Activated naive CD4-positive, alpha-beta T cell treated with anti-CD3 and anti-CD28 coated beads, Interleukin-2, amount 50 U/mL, for 72 hours (primary cell): ENCODE measurements at regions not wholly inside any gene's neighbourhood (a gene's known extent, or its start where the extent isn't known, plus 50 kb on each side); places are given as distances from the start of the nearest gene placed in this dataset.

ENCODE experiments used
- ATAC-seq, 2 donors: fragments of 150-1000 bp; cut with Tn5 transposase; 2 replicates each; pipeline ENCODE4 v1.10.0; 2021; ENCODE audit warnings: mild to moderate bottlenecking in 2 of 2, moderate library complexity in 2 of 2
- DNase-seq, 2 donors: peaks; one replicate each; pipeline ENCODE4 v3.0.0; 2021 to 2022; ENCODE audit warnings: low spot score in 2 of 2
- H3K27ac Mint-ChIP-seq, 2 donors: one replicate each; pipeline ENCODE4 v1.8.0; 2022; ENCODE audit warnings: mild to moderate bottlenecking in 2 of 2, mixed read lengths in 2 of 2
- H3K36me3 Mint-ChIP-seq, 2 donors: one replicate each; pipeline ENCODE4 v1.8.0; 2022; ENCODE audit warnings: mixed read lengths in 2 of 2
- H3K9me3 Mint-ChIP-seq, 2 donors: one replicate each; pipeline ENCODE4 v1.8.0; 2022; ENCODE audit warnings: mixed read lengths in 2 of 2

DNA sequence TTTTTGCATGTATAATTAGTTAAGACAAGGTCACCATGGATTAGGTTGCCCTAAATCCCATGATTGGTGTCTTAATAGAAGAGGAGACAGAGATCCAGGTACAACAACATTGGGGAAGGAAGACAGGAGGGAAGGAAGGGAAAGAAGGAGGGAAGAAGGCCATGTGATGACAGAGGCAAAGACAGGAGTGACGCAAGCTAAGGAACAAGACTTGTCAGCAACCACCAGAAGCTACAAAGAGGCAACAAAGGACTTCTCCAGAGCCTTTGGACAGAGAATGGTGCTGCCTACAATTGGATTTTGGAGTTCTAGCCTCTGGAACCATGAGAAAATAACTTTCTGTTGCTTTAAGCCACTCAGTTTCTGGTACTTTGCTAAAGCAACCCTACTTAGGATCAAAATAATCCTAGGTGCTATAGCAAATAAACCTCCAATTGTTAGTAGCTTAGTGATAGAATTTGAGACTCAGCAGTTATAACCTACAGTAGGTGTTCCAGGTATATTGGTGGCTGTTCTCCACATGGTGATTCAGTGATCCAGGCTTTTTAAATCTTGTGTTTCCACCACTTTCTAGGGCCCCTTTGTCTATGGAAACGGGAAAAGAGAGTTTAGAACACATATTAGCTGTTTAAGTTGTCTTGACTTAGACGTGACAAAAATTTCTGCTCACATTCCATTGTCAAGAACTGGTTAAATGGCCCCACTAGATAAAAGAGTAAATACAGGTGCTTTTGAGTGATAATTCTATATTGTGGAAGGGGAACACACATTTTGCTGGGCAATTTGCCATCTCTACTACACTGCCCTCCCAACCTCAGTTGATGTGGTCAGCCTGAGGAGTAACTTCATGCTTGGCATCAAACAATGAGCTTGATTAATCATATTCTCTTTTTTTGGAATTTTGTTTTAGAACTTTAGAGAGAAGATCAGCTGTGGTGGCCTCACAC lies 70.5 kb upstream of the SP4 start:
- H3K36me3 Mint-ChIP-seq, result peaks cover 0 to 9% of the 10 kb centered on the region in 2 donors
- DNase-seq (no peak), ATAC-seq (no peak)
- no peak overlapping the region for H3K27ac Mint-ChIP-seq
- H3K9me3 Mint-ChIP-seq, result peaks cover 3 to 9% of the 10 kb centered on the region in 2 donors

DNA sequence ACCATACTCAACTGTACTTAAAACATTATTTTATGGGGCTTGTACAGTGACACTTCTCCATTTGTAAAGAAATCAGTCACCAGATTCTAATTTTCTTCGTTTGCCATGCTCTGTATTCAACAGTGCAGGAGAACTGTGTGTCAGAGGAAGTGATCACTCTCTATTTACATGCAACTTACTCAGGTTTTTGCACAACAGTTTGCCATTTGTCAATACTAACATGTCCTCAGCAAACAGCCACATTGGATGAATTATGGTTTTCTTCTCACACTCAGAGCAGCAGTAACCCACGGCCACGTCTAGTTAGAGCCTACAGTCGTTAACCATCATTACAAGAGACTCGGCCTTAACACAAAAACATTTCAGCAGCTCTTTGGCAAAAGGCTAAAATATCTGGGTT lies 69.2 kb upstream of the SP4 start:
- no peak for DNase-seq
- H3K27ac Mint-ChIP-seq, result no peak overlapping the region
- no peak for ATAC-seq
- H3K36me3 Mint-ChIP-seq, result peaks cover 0 to 9% of the 10 kb centered on the region in 2 donors
- H3K9me3 Mint-ChIP-seq, result peaks cover 3 to 9% of the 10 kb centered on the region in 2 donors

DNA sequence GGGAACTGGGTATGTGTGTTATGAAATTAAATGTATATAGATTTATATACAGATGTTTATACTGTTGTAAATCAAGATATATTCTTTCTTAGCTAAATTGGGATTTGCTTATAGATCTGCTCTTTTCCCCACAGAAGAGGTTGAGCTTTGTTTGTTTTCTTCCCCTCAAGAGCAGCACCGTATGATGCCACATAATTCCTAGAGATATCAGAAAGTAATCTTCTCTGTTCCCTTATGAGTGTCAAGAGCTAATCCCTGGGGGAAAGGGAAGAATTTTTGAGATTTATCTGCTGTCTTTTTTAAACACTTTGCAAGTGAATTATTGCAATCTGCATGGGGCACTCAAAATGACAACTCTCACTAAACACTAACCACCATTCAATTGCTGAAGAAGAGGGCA lies 68.7 kb upstream of the SP4 start:
- Mint-ChIP-seq H3K36me3 (peaks cover 0 to 7% of the 10 kb centered on the region in 2 donors), H3K27ac (no peak overlapping the region), H3K9me3 (peaks cover 3 to 9% of the 10 kb centered on the region in 2 donors)
- ATAC-seq (no peak), DNase-seq (no peak)

GRCh38 chr7:21361413-21362125 lies 66.3 kb upstream of the SP4 start:
- Mint-ChIP-seq H3K27ac (no peak overlapping the region), H3K36me3 (peaks cover 0 to 4% of the 10 kb centered on the region in 2 donors), H3K9me3 (peaks cover 3 to 13% of the 10 kb centered on the region in 2 donors)
- ATAC-seq (no peak), DNase-seq (no peak)

- peak; percentile 82 to 91 for ATAC-seq
- no peak for DNase-seq
- H3K27ac Mint-ChIP-seq, result peak overlapping the region in 1 of 2 donors; percentile 62
- peaks cover 0 to 4% of the 10 kb centered on the region in 2 donors for H3K36me3 Mint-ChIP-seq
- peaks cover 0 to 8% of the 10 kb centered on the region in 2 donors for H3K9me3 Mint-ChIP-seq
Measured at GRCh38 chr7:21364801-21365271, 63.0 kb upstream of the SP4 start.

- H3K27ac Mint-ChIP-seq, result no peak overlapping the region
- ATAC-seq (no peak), DNase-seq (no peak)
- peaks cover 0 to 4% of the 10 kb centered on the region in 2 donors for H3K36me3 Mint-ChIP-seq
- H3K9me3 Mint-ChIP-seq, result peaks cover 0 to 8% of the 10 kb centered on the region in 2 donors
Measured at GRCh38 chr7:21365866-21366624, 61.8 kb upstream of the SP4 start.

DNA sequence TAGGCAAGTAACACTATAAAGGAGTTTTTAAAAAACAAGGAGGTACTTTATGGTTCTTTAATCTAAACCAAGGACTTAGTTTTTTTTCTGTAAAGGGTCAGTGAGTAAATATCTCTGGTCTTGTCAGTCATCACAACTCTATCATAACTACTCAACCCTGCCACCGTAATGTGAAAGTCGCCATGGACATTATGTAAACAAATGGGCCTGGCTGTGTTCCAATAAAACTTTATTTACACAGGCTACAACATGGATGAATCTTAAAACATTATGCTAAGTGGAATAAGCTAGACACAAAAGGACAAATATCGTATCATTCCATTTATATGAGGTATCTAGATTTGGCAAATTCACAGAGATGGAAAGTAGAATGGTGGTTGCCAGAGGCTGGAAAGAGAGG lies 60.8 kb upstream of the SP4 start:
- Mint-ChIP-seq H3K9me3 (peaks cover 0 to 4% of the 10 kb centered on the region in 2 donors), H3K27ac (no peak overlapping the region), H3K36me3 (no peaks in the 10 kb centered on the region)
- no peak for ATAC-seq
- DNase-seq, result no peak

GRCh38 chr7:21367537-21367936 lies 60.3 kb upstream of the SP4 start:
- no peaks in the 10 kb centered on the region for H3K36me3 Mint-ChIP-seq
- ATAC-seq, result no peak
- peaks cover 0 to 4% of the 10 kb centered on the region in 2 donors for H3K9me3 Mint-ChIP-seq
- H3K27ac Mint-ChIP-seq, result no peak overlapping the region
- no peak for DNase-seq

GRCh38 chr7:21368317-21368716 lies 59.6 kb upstream of the SP4 start:
- H3K36me3 Mint-ChIP-seq, result no peaks in the 10 kb centered on the region
- no peak for ATAC-seq
- peaks cover 0 to 4% of the 10 kb centered on the region in 2 donors for H3K9me3 Mint-ChIP-seq
- no peak for DNase-seq
- no peak overlapping the region for H3K27ac Mint-ChIP-seq

DNA sequence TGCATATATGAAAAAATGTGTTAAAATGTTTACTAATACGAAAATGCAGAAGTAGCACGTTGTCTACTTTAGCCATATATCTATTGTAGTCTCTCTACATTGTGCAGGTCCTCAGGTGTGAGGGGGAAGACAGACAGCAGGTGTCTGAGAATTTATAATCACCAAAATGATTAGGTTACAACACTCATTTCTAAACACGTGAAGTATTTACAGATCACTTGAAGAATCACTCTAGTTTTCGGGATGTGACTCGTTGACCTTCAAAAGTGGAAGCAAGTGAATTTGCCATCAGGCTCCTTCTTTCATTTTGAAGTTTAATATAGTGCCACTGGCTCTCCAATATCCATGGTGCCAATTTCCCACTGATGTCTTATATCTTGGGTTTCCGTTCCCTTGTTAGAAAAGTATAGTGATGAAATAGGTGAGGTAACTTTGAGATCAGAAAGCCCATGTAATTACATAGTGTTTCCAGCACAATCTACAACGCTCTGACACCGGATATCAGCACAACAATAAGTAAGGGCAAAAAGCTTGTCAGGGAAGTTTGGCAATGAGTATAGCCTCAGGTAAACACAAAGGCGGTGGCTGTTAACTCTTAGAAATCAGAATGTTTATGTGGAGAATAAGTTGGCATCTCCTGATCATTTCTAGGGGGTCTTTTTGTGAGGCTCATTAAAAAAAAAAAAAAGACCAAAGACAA lies 57.5 kb upstream of the SP4 start:
- DNase-seq (no peak), ATAC-seq (peak; percentile 50 to 56)
- no peaks in the 10 kb centered on the region for H3K36me3 Mint-ChIP-seq
- H3K9me3 Mint-ChIP-seq, result no peaks in the 10 kb centered on the region
- H3K27ac Mint-ChIP-seq, result no peak overlapping the region

DNA sequence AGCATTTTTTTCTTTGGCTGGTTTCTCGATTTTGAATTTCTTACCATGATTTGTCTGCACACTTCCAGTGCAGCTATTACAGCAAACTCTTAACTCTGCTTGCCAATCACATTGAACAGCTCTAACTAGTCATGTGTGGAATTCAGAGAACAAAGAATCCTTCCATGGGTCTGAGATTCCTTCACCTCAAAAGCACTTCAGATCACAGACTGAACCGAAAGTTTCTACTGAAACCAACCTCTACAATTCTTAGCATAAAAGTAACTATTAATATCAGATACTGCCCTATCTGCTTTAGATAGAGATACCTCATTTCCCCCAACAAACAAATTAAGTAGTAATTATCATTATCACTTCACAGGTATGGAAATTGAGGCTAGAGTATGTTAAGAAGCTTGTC lies 56.5 kb upstream of the SP4 start:
- no peaks in the 10 kb centered on the region for H3K9me3 Mint-ChIP-seq
- H3K27ac Mint-ChIP-seq, result no peak overlapping the region
- H3K36me3 Mint-ChIP-seq, result no peaks in the 10 kb centered on the region
- ATAC-seq (no peak), DNase-seq (no peak)

- peaks cover 13 to 14% of the 10 kb centered on the region in 2 donors for H3K9me3 Mint-ChIP-seq
- no peak overlapping the region for H3K27ac Mint-ChIP-seq
- peaks cover 9 to 13% of the 10 kb centered on the region in 2 donors for H3K36me3 Mint-ChIP-seq
- no peak for ATAC-seq
- DNase-seq, result no peak
Measured at GRCh38 chr7:21373031-21373430, 54.9 kb upstream of the SP4 start.

DNA sequence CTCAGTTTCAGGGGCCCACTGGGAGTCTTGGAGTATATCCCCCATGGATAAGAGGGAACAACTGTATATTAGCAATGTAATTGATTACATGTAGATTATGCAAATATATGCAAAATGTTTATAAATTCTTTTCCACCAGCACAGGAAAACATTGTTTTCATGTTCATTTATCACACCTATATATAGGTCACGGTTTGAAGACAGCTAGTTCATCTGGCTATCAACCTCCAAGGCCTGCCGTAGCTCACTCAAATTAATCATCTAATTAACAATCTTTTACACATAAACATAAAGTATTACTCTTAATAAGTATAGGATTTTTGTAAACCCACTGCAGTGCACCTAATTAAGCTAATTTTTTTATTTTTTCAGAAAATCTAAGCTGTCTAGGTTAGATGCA lies 53.7 kb upstream of the SP4 start:
- DNase-seq, result no peak
- H3K27ac Mint-ChIP-seq, result no peak overlapping the region

DNA sequence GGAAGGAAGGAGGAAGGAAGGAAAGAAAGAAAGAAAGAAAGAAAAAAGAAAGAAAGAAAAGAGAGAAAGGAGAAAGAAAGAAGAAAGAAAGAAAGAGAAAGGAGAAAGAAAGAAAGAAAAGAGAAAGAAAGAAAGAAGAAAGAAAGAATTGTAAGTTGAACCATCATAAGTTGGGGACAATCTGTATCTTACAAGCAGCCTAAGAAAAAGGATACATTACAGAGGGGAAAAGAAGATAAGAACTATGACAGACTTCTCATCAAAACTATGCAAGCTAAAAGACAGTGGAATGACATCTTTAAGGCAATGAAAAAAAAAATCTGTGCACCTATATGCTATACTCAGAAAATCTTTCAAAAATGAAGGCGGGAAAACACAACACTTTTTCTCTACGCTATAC lies 50.3 kb upstream of the SP4 start:
- Mint-ChIP-seq H3K27ac (no peak overlapping the region), H3K36me3 (peaks cover 9 to 18% of the 10 kb centered on the region in 2 donors), H3K9me3 (peaks cover 13 to 14% of the 10 kb centered on the region in 2 donors)
- DNase-seq (no peak), ATAC-seq (no peak)

More for the DNA sequence above, 53.7 kb upstream of the SP4 start:
- Mint-ChIP-seq H3K9me3 (peaks cover 13 to 14% of the 10 kb centered on the region in 2 donors), H3K36me3 (peaks cover 9 to 18% of the 10 kb centered on the region in 2 donors)
- no peak for ATAC-seq
